ENCODE measurements at regions not wholly inside any gene's neighbourhood (a gene's known extent, or its start where the extent isn't known, plus 50 kb on each side); places are given as distances from the start of the nearest gene placed in this dataset.
"Not testable (repeated sequence)": the region's sequence is repeated elsewhere in the genome, so short reads cannot be mapped to it uniquely, and the experiment has no call there.

DNA sequence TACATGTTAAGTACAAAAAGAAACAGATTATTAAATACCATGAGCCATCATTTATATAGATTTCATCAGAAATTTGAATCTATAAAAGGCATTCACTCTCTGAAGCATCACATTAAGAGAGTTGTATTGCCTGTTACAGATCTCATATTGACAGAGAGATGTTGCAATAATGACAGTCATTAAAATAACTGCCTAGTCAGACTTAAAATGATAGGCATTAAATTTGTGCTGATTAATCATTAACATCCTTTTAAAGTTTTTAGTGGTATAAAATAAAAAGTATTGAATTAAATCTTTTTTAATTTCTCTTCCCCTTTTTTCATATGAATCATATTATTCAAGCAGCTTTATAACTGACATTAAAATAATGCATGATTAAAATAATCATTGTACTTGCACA, 404.9 kb upstream of the FAM174A start:
- no peak overlapping the region for H3K4me3 ChIP-seq (replicated peaks in 1 of 2; ENCODE audit: low read depth in 2 of 2, low read length in 2 of 2)
- TF ChIP-seq, protein P1, sequence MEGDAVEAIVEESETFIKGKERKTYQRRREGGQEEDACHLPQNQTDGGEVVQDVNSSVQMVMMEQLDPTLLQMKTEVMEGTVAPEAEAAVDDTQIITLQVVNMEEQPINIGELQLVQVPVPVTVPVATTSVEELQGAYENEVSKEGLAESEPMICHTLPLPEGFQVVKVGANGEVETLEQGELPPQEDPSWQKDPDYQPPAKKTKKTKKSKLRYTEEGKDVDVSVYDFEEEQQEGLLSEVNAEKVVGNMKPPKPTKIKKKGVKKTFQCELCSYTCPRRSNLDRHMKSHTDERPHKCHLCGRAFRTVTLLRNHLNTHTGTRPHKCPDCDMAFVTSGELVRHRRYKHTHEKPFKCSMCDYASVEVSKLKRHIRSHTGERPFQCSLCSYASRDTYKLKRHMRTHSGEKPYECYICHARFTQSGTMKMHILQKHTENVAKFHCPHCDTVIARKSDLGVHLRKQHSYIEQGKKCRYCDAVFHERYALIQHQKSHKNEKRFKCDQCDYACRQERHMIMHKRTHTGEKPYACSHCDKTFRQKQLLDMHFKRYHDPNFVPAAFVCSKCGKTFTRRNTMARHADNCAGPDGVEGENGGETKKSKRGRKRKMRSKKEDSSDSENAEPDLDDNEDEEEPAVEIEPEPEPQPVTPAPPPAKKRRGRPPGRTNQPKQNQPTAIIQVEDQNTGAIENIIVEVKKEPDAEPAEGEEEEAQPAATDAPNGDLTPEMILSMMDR (IDR thresholded peaks at IDR 0.05; ENCODE audit: low read depth, low read length), result no peak
- DNase-seq (ENCODE audit: low read depth in 2 of 2), result no peak

DNA sequence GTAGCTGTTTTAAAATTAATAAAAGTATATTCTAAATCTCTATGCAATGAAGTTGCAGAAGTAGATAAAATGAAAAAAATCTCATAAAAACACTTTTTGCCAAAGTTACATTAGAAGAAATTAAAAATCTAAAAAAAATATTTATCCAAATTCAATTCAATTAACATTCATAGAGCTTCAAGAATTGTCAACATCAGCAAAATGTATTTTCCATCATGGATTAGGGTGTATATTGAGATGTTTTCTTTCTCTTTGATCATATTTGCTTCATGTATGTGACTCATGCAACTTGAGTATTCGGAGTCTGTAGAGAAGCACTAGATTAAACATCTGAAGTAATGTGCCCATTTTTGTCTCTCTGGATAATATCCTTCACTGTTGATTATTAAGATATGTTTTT, 415.3 kb upstream of the FAM174A start:
- DNase-seq (ENCODE audit: low read depth in 2 of 2), result no peak
- TF ChIP-seq, protein P1 (IDR thresholded peaks at IDR 0.05; ENCODE audit: low read depth, low read length), result no peak
- H3K4me3 ChIP-seq (replicated peaks in 1 of 2; ENCODE audit: low read depth in 2 of 2, low read length in 2 of 2), result no peak overlapping the region

DNA sequence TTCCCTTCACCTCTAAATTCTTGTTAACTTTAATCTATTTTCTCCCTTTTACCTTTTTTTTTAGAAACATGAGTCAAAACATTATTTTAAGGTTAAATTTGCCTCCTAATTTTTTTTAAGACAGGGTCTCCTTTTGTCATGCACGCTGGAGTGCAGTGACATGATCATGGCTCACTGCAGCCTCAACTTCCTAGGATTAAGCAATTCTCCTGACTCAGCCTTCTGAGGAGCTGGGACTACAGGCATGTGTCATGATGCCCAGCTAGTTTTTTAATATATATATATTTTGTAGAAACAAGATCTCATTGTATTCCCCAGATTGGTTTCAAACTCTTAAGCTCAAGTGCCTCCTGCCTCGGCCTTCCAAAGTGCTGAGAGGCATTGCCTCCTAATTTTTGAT, 424.7 kb upstream of the FAM174A start:
- no peak for DNase-seq (ENCODE audit: low read depth in 2 of 2)
- TF ChIP-seq, protein P1 (IDR thresholded peaks at IDR 0.05; ENCODE audit: low read depth, low read length), result no peak
- no peak overlapping the region for H3K4me3 ChIP-seq (replicated peaks in 1 of 2; ENCODE audit: low read depth in 2 of 2, low read length in 2 of 2)

DNA sequence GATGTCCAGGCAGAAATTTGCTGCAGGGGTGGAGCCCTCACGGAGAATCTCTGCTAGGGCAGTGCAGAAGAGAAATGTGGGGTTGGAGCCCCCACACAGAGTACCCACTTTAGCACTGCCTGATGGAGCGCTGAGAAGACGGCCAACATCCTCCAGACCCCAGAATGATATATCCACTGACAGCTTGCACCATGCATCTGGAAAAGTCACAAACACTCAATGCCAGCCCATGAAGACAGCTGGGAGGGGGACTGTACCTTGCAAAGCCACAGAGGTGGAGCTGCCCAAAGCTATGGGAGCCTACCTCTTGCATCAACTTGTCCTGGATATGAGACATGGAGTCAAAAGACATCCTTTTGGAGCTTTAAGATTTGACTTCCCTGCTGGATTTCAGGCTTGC, 426.3 kb upstream of the FAM174A start:
- no peak for DNase-seq (ENCODE audit: low read depth in 2 of 2)
- TF ChIP-seq, protein P1 (IDR thresholded peaks at IDR 0.05; ENCODE audit: low read depth, low read length), result no peak
- H3K4me3 ChIP-seq (replicated peaks in 1 of 2; ENCODE audit: low read depth in 2 of 2, low read length in 2 of 2), result no peak overlapping the region

DNA sequence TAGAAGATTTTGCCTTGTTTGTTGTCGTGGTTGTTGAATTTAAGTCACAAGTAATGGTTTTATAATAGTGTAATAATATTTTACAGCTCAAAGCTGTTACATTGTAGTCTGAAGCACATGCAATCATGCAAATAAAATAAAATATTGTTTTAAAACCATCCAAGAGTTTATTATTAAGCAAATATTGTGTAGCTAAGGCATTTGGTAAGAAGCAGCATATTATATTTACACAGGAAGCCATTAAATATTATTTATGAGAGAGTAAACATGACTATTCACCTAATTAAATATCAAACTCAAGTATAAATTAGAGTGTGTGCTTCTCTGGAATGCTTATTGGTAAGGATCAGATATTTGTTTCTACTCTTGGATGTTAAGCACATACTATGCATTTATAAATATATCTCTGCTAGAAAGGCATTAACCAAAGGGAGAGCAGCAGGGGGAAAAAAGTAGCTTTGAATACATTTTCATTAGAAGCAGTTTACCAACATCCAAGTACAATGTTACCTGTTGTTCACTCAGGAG, 431.5 kb upstream of the FAM174A start:
- DNase-seq (ENCODE audit: low read depth in 2 of 2), result not testable (repeated sequence)

DNA sequence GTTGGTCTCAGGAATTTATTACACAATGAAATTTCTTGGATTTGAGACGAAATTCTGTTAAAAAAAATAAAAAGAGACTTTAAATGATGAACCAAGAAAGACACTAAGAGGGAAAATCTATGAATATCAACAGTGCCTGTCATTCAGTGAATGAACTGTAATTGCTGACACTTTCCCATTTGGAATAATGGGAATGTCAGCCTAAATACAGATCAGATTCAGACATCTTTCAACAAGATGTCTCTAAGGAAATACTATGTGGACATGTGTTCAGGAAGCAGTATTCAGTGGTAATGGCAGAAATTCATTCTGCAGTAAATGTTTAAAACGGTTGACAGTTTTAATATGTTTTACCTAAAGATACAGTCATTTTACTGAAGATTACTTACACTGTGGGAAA, 433.7 kb upstream of the FAM174A start:
- not testable (repeated sequence) for H3K4me3 ChIP-seq (replicated peaks in 1 of 2; ENCODE audit: low read depth in 2 of 2, low read length in 2 of 2); DNase-seq (ENCODE audit: low read depth in 2 of 2)

More for the DNA sequence above, 431.5 kb upstream of the FAM174A start:
- not testable (repeated sequence) for H3K4me3 ChIP-seq (replicated peaks in 1 of 2; ENCODE audit: low read depth in 2 of 2, low read length in 2 of 2)

DNA sequence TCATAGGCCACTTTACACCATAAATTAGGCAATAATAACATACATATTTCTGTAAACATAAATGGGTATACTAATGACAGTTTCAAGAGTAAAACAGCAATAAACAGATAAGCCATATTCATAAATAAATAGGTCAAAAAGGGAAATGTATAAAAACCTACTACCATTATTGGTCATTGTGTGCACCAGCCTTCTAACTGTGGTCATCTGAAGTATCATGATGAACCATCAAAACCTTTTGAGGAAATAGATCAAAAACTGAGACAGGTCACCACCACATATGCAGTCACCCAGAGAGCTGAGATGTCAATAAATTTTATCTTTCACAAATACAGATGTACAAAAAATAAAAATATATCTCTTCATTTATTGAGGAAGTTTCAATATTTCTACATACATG, 438.8 kb upstream of the FAM174A start:
- not testable (repeated sequence) for DNase-seq (ENCODE audit: low read depth in 2 of 2); H3K4me3 ChIP-seq (replicated peaks in 1 of 2; ENCODE audit: low read depth in 2 of 2, low read length in 2 of 2)

DNA sequence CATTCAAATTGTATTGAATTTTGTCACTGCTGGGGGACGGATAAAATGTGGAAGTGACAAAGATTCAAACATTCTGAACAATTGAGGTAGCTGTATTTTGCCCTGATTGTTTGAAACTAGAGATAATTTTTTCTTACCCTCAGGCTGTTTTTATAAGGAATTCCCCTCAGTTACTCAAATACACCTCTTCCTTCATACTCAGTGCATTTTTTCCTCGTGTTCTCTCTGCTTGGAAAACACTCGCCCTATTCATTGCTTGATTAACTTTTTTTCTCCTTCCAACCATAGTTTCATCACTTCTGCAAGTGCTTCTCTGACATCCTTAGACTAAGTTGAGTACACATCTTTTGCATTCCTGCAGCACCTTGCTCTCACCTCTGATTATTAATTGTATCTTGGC, 454.5 kb upstream of the FAM174A start:
- DNase-seq (ENCODE audit: low read depth in 2 of 2), result not testable (repeated sequence)

DNA sequence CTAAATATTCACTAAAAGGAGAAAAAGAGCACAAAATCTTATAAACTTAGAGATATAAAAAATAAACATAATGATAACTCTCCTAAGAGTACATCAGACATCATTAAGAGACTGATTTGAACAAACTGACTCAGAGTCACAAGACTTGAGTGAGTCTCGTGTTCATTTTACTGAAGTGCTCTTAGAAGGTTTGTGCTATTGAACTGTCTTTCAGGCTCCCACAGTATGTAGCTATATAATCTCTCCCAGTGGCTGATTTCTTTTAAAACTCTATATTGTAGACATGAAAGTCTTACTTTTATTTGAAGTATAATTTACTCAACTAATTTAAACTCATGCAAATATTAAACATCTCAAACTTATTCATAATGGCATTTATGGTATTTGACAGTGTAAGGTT, 456.0 kb upstream of the FAM174A start:
- DNase-seq (ENCODE audit: low read depth in 2 of 2); H3K4me3 ChIP-seq (replicated peaks in 1 of 2; ENCODE audit: low read depth in 2 of 2, low read length in 2 of 2): not testable (repeated sequence)

More for the DNA sequence above, 454.5 kb upstream of the FAM174A start:
- H3K4me3 ChIP-seq (replicated peaks in 1 of 2; ENCODE audit: low read depth in 2 of 2, low read length in 2 of 2), result not testable (repeated sequence)

DNA sequence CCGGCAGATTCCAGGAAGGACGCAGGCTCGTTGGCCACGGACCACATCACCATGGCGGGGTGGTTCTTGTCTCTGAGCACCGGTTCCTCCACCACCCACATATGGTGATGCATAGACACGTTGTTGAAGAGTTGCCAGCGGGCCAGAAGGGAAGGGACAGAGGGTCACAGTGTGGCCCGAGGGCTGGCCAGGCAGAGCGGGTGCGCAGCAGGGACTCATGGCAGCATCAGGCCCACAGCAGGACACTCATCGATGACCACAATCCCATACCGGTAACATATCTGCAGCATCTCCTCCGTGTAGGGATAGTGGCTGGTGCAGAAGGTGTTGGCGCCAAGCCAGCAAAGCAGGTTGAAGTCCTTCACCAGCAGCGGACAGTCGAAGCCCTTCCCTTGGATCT, 469.2 kb upstream of the FAM174A start:
- H3K4me3 ChIP-seq (replicated peaks in 1 of 2; ENCODE audit: low read depth in 2 of 2, low read length in 2 of 2); DNase-seq (ENCODE audit: low read depth in 2 of 2): not testable (repeated sequence)

All from cardiac fibroblast (primary cell).